Keratinocyte (primary cell): ENCODE measurements at regions not wholly inside any gene's neighbourhood (a gene's known extent, or its start where the extent isn't known, plus 50 kb on each side); places are given as distances from the start of the nearest gene placed in this dataset.
"Not testable (repeated sequence)": the region's sequence is repeated elsewhere in the genome, so short reads cannot be mapped to it uniquely, and the experiment has no call there.

ENCODE experiments used
- DNase-seq: peaks from one replicate; pipeline ENCODE4 v3.0.0-alpha.2; 2011; ENCODE audit warnings: low read depth, missing footprints, low spot score
- FAIRE-seq: peaks from 2 replicates; lab custom pipeline; 2011; peaks lifted over from hg19 to GRCh38; lab: Jason Lieb, UNC
- H2AFZ ChIP-seq: 2 replicates; pipeline ENCODE4 v1.6.0; 2012; ENCODE audit warnings: low read length, control low read depth, inconsistent platforms; ENCODE audit not compliant: control insufficient read depth
- H3K27ac ChIP-seq: 2 replicates; pipeline ENCODE4 v1.5.1; 2011; ENCODE audit warnings: low read length; ENCODE audit not compliant: control insufficient read depth, insufficient read depth
- H3K27me3 ChIP-seq: 3 replicates; pipeline ENCODE4 v1.6.0; 2011; ENCODE audit warnings: low read length; ENCODE audit not compliant: control insufficient read depth, insufficient read depth; ENCODE audit errors: extremely low read depth
- H3K36me3 ChIP-seq, 2 experiments: 2 replicates in 1 of 2; 3 replicates in 1 of 2; pipeline ENCODE4 v1.5.1; 2011; ENCODE audit warnings: low read length in 2 of 2, mild to moderate bottlenecking in 1 of 2; ENCODE audit not compliant: control insufficient read depth in 2 of 2, insufficient read depth in 2 of 2; ENCODE audit errors: extremely low read depth in 1 of 2
- H3K4me1 ChIP-seq: 3 replicates; pipeline ENCODE4 v1.5.1; 2011; ENCODE audit warnings: low read length; ENCODE audit not compliant: control insufficient read depth, insufficient read depth; ENCODE audit errors: extremely low read depth
- H3K4me2 ChIP-seq: 3 replicates; pipeline ENCODE4 v1.6.0; 2011; ENCODE audit warnings: low read depth, low read length; ENCODE audit not compliant: control insufficient read depth, insufficient read depth; ENCODE audit errors: extremely low read depth
- H3K4me3 ChIP-seq, 3 experiments: fragments of 200-600 bp in 1 of 3; sonication (generic) in 1 of 3; 2 replicates in 2 of 3; 3 replicates in 1 of 3; pipeline ENCODE4 v1.5.1; 2011 to 2016; ENCODE audit warnings: low read length in 3 of 3, mild to moderate bottlenecking in 3 of 3, control low read depth in 2 of 3, inconsistent platforms in 1 of 3, low read depth in 1 of 3, mixed read lengths in 1 of 3, mixed run types in 1 of 3, moderate library complexity in 1 of 3; ENCODE audit not compliant: control insufficient read depth in 2 of 3, insufficient read depth in 2 of 3; ENCODE audit errors: extremely low read depth in 1 of 3
- H3K79me2 ChIP-seq: 2 replicates; pipeline ENCODE4 v1.6.0; 2012; ENCODE audit warnings: low read length; ENCODE audit not compliant: control insufficient read depth, insufficient read depth
- H3K9ac ChIP-seq: 3 replicates; pipeline ENCODE4 v1.6.0; 2011; ENCODE audit warnings: low read length; ENCODE audit not compliant: control insufficient read depth, insufficient read depth; ENCODE audit errors: extremely low read depth
- H3K9me1 ChIP-seq: 3 replicates; pipeline ENCODE4 v1.6.0; 2011; ENCODE audit warnings: low read length; ENCODE audit not compliant: control insufficient read depth, insufficient read depth; ENCODE audit errors: extremely low read depth
- H3K9me3 ChIP-seq: 2 replicates; pipeline ENCODE4 v1.5.1; 2012; ENCODE audit warnings: low read depth, low read length; ENCODE audit not compliant: control insufficient read depth
- H4K20me1 ChIP-seq: 3 replicates; pipeline ENCODE4 v1.6.0; 2011; ENCODE audit warnings: low read length; ENCODE audit not compliant: control insufficient read depth, insufficient read depth; ENCODE audit errors: extremely low read depth
- EZH2 ChIP-seq: IDR thresholded peaks from one replicate; pipeline ENCODE4 v1.6.1; 2012; ENCODE audit warnings: inconsistent platforms, mild to moderate bottlenecking, low read length, moderate library complexity
- dilution Hi-C: fragments of 300-500 bp; cut with MboI; formaldehyde crosslinking; loops from one replicate; pipeline ENCODE4 v1.7.0; 2020; ENCODE audit warnings: low sequenced_read_pairs; ENCODE audit not compliant: extremely low pct_ligation_motif_present
- TF ChIP-seq, protein P1 (sequence below), 3 experiments: IDR thresholded peaks in 1 of 3; conservative IDR thresholded peaks in 1 of 3; optimal IDR thresholded peaks in 1 of 3; 2 replicates in 2 of 3; 3 replicates in 1 of 3; pipeline versions ENCODE3 to v1.5.1; 2011; ENCODE audit warnings: low read length in 3 of 3, mild to moderate bottlenecking in 3 of 3, moderate library complexity in 2 of 3, control low read depth in 1 of 3, inconsistent platforms in 1 of 3; ENCODE audit not compliant: insufficient read depth in 2 of 3; ENCODE audit errors: extremely low read depth in 1 of 3

DNA sequence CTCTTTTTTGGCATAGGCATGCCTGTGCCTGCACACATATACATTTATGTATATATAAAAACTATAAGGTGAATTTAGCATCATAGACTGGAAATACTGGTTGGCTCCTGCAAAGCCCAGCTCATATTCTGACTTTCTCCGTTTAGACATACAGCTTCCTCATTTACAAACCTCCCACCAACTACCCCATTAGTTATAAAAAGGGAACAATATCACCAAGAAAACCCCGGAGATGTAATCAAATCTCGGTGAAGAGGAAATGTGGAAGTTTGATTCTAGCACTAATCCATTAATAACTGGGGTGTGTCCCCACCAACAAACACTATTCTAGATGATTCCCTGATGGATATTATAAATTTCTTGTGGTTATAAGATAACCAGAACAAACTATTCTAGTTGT is 517.7 kb upstream of the TBL1XR1 start:
- dilution Hi-C loops: no loop called here
- FAIRE-seq: no peak
- H3K27me3 ChIP-seq: no peaks in the 10 kb centered on the region
- DNase-seq: no peak
- no peaks in the 10 kb centered on the region for H3K9me1 ChIP-seq
- TF ChIP-seq EZH2: no peak
- TF ChIP-seq, protein P1, sequence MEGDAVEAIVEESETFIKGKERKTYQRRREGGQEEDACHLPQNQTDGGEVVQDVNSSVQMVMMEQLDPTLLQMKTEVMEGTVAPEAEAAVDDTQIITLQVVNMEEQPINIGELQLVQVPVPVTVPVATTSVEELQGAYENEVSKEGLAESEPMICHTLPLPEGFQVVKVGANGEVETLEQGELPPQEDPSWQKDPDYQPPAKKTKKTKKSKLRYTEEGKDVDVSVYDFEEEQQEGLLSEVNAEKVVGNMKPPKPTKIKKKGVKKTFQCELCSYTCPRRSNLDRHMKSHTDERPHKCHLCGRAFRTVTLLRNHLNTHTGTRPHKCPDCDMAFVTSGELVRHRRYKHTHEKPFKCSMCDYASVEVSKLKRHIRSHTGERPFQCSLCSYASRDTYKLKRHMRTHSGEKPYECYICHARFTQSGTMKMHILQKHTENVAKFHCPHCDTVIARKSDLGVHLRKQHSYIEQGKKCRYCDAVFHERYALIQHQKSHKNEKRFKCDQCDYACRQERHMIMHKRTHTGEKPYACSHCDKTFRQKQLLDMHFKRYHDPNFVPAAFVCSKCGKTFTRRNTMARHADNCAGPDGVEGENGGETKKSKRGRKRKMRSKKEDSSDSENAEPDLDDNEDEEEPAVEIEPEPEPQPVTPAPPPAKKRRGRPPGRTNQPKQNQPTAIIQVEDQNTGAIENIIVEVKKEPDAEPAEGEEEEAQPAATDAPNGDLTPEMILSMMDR (optimal IDR thresholded peaks at IDR 0.05 in 1 of 3, IDR thresholded peaks at IDR 0.05 in 1 of 3, conservative IDR thresholded peaks at IDR 0.05 in 1 of 3; ENCODE audit: extremely low read depth in 1 of 3, insufficient read depth in 2 of 3, low read length in 3 of 3): no peak
- no peaks in the 10 kb centered on the region for H3K79me2 ChIP-seq
- H3K36me3 ChIP-seq: no peaks in the 10 kb centered on the region
- no peak overlapping the region for H3K4me3 ChIP-seq
- H3K4me1 ChIP-seq: peaks cover 16% of the 10 kb centered on the region
- no peaks in the 10 kb centered on the region for H4K20me1 ChIP-seq
- H2AFZ ChIP-seq: peak overlapping the region; percentile 20
- H3K4me2 ChIP-seq: no peak overlapping the region
- H3K9ac ChIP-seq: no peak overlapping the region
- no peak overlapping the region for H3K27ac ChIP-seq
- H3K9me3 ChIP-seq: no peaks in the 10 kb centered on the region

DNA sequence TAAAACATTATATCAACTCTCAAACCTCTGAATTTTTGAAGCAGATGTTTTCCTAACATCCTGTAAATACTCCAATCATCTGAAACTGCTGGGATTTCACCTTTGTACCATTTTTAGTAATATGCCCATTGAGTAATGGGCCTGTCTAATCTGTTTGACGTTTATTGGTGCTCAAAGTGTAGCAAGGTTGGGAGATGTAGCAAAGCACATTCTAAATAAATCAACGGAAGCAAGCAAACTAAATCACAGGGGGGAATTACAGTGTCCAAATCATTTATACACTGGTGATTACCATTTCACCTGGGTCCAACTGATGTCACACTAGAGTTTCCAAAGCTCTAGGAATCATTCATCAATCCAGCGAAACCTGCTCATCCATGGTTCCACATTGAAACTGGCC is 518.7 kb upstream of the TBL1XR1 start:
- Histone ChIP-seq H4K20me1 (no peaks in the 10 kb centered on the region), H3K27me3 (no peaks in the 10 kb centered on the region), H3K9me1 (no peaks in the 10 kb centered on the region), H3K9ac (no peak overlapping the region), H2AFZ (no peak overlapping the region), H3K4me3 (no peak overlapping the region), H3K36me3 (no peaks in the 10 kb centered on the region), H3K9me3 (no peaks in the 10 kb centered on the region), H3K79me2 (no peaks in the 10 kb centered on the region), H3K4me1 (peaks cover 16% of the 10 kb centered on the region), H3K4me2 (no peak overlapping the region), H3K27ac (no peak overlapping the region)
- FAIRE-seq (no peak), DNase-seq (no peak)
- dilution Hi-C loops: no loop called here
- TF ChIP-seq, protein P1 (optimal IDR thresholded peaks at IDR 0.05 in 1 of 3, IDR thresholded peaks at IDR 0.05 in 1 of 3, conservative IDR thresholded peaks at IDR 0.05 in 1 of 3; ENCODE audit: extremely low read depth in 1 of 3, insufficient read depth in 2 of 3, low read length in 3 of 3): no peak
- TF ChIP-seq EZH2: no peak

DNA sequence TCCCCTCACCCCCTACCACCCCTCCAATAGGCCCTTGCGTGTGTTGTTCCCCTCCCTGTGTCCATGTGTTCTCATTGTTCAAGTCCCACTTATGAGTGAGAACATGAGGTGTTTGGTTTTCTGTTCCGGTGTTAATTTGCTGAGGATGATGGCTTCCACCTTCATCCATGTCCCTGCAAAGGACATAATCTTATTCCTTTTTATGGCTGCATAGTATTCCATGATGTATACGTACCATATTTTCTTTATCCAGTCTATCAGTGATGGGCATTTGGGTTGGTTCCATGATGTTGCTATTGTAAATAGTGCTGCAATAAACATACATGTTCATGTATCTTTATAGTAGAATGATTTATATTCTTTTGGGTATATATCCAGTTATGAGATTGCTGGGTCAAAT is 523.6 kb upstream of the TBL1XR1 start:
- H3K9me3 ChIP-seq, DNase-seq, H4K20me1 ChIP-seq, FAIRE-seq, H3K36me3 ChIP-seq, H3K79me2 ChIP-seq, H2AFZ ChIP-seq, H3K4me1 ChIP-seq, H3K4me3 ChIP-seq, H3K9ac ChIP-seq, H3K27ac ChIP-seq, H3K27me3 ChIP-seq, H3K9me1 ChIP-seq, H3K4me2 ChIP-seq, dilution Hi-C loops: not testable (repeated sequence)
